Activated CD4-positive, alpha-beta T cell treated with anti-CD3 and anti-CD28 coated beads, Interleukin-2, amount 10 ng/mL, durations not matched to agents 7 days and 5 days (primary cell): ENCODE measurements at regions not wholly inside any gene's neighbourhood (a gene's known extent, or its start where the extent isn't known, plus 50 kb on each side); places are given as distances from the start of the nearest gene placed in this dataset.
"Not testable (repeated sequence)": the region's sequence is repeated elsewhere in the genome, so short reads cannot be mapped to it uniquely, and the experiment has no call there.

ENCODE experiments used
- CTCF ChIA-PET: fragments of 350-600 bp; sonication (Branson Sonifier 250); formaldehyde crosslinking; loops from one replicate; lab custom pipeline; 2021; ENCODE audit warnings: antibody characterized with exemption; lab: Charles Lee
- POLR2A ChIA-PET: fragments of 350-600 bp; sonication (Branson Sonifier 250); formaldehyde crosslinking; loops from one replicate; lab custom pipeline; 2021; ENCODE audit warnings: antibody characterized with exemption; lab: Charles Lee
- DNase-seq: peaks from one replicate; pipeline ENCODE4 v3.0.0-alpha.2; 2020
- H3K27ac Mint-ChIP-seq: one replicate; pipeline ENCODE4 v1.8.0; 2021; ENCODE audit warnings: mild to moderate bottlenecking, moderate library complexity, mixed read lengths
- H3K27me3 Mint-ChIP-seq: one replicate; pipeline ENCODE4 v1.8.0; 2021; ENCODE audit warnings: mixed read lengths
- H3K36me3 Mint-ChIP-seq: one replicate; pipeline ENCODE4 v1.8.0; 2021; ENCODE audit warnings: low read depth, mixed read lengths
- H3K4me1 Mint-ChIP-seq: one replicate; pipeline ENCODE4 v1.8.0; 2021; ENCODE audit warnings: mixed read lengths
- H3K4me3 Mint-ChIP-seq: one replicate; pipeline ENCODE4 v1.8.0; 2021; ENCODE audit warnings: mild to moderate bottlenecking, moderate library complexity, mixed read lengths
- H3K9me3 Mint-ChIP-seq: one replicate; pipeline ENCODE4 v1.8.0; 2021; ENCODE audit warnings: mixed read lengths

- ChIA-PET CTCF (no interaction called here), POLR2A (no interaction called here)
- DNase-seq, result no peak
- Mint-ChIP-seq H3K9me3 (no peaks in the 10 kb centered on the region), H3K4me1 (no peaks in the 10 kb centered on the region), H3K27me3 (no peaks in the 10 kb centered on the region), H3K27ac (no peak overlapping the region), H3K36me3 (no peaks in the 10 kb centered on the region), H3K4me3 (no peak overlapping the region)
These were observed 595.0 kb downstream of the PYDC2 start for GRCh38 chr3:192055946-192056345.

DNA sequence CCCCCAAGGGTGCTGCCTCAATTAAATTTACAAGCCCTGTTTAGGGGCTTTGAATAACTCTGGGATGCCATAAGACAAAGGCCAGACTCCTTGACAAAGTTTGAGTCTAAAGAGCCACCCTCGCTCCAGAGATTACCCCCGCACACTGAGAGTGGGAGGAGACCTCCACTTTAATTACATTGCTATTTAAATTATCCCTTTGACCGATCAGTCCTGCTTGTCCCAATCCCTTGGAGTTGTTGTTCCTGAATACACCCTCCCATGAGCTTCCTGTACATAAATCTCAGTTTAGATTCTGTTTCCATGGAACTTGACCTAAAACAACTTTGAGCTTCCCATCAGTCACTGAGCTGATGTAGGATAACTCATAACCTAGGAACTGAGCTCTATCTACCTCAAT is 596.3 kb downstream of the PYDC2 start:
- Mint-ChIP-seq H3K36me3 (no peaks in the 10 kb centered on the region), H3K27ac (no peak overlapping the region), H3K9me3 (no peaks in the 10 kb centered on the region), H3K4me1 (no peaks in the 10 kb centered on the region), H3K27me3 (no peaks in the 10 kb centered on the region), H3K4me3 (no peak overlapping the region)
- no peak for DNase-seq
- CTCF ChIA-PET, result no interaction called here
- POLR2A ChIA-PET, result no interaction called here

- no peak overlapping the region for H3K27ac Mint-ChIP-seq
- CTCF ChIA-PET, result no interaction called here
- DNase-seq, result no peak
- POLR2A ChIA-PET, result interaction anchor here (0.7 kb wide), 1 partner anchor 366 kb away, joined by 5 read pairs; no protein-coding TSS in a partner anchor
- H3K4me1 Mint-ChIP-seq, result no peaks in the 10 kb centered on the region
- H3K9me3 Mint-ChIP-seq, result peaks cover 3% of the 10 kb centered on the region
- no peaks in the 10 kb centered on the region for H3K36me3 Mint-ChIP-seq
- H3K4me3 Mint-ChIP-seq, result no peak overlapping the region
- no peaks in the 10 kb centered on the region for H3K27me3 Mint-ChIP-seq
These were observed 599.3 kb downstream of the PYDC2 start for GRCh38 chr3:192060160-192060781.

DNA sequence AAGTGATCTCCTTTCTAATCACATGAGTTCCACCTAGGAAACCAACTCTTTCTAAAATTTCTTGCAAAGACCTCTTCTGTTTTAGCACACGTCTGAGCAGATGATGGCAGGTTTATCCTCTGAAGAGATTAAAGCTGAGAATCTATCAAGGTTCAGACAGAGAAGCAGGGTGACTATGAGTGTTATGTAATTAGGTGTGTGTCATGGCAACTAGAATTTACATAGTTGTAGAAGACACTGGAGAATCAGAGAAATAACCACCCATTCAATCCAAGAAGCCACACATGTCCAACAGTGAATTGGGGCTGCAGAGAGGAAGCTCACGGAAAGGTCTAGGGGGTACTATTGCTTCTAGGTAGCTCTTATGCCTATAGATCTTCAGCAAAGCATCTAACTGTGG is 600.5 kb downstream of the PYDC2 start:
- no peak for DNase-seq
- Mint-ChIP-seq H3K4me3 (no peak overlapping the region), H3K4me1 (no peaks in the 10 kb centered on the region), H3K36me3 (no peaks in the 10 kb centered on the region), H3K27me3 (no peaks in the 10 kb centered on the region), H3K9me3 (peaks cover 3% of the 10 kb centered on the region), H3K27ac (no peak overlapping the region)
- ChIA-PET CTCF (no interaction called here), POLR2A (no interaction called here)

GRCh38 chr3:192062186-192062585 is 601.2 kb downstream of the PYDC2 start:
- Mint-ChIP-seq H3K4me1 (no peaks in the 10 kb centered on the region), H3K27me3 (no peaks in the 10 kb centered on the region)
- CTCF ChIA-PET, result no interaction called here

GRCh38 chr3:192063570-192063969 is 602.6 kb downstream of the PYDC2 start:
- CTCF ChIA-PET, result no interaction called here
- Mint-ChIP-seq H3K4me3 (no peak overlapping the region), H3K27me3 (no peaks in the 10 kb centered on the region), H3K27ac (no peak overlapping the region), H3K9me3 (peaks cover 3% of the 10 kb centered on the region), H3K4me1 (no peaks in the 10 kb centered on the region), H3K36me3 (no peaks in the 10 kb centered on the region)
- DNase-seq, result no peak
- POLR2A ChIA-PET, result no interaction called here

More at GRCh38 chr3:192062186-192062585, 601.2 kb downstream of the PYDC2 start:
- H3K9me3 Mint-ChIP-seq, result peaks cover 3% of the 10 kb centered on the region
- DNase-seq, result no peak
- H3K27ac Mint-ChIP-seq, result no peak overlapping the region
- H3K4me3 Mint-ChIP-seq, result no peak overlapping the region
- H3K36me3 Mint-ChIP-seq, result no peaks in the 10 kb centered on the region
- POLR2A ChIA-PET, result no interaction called here

DNA sequence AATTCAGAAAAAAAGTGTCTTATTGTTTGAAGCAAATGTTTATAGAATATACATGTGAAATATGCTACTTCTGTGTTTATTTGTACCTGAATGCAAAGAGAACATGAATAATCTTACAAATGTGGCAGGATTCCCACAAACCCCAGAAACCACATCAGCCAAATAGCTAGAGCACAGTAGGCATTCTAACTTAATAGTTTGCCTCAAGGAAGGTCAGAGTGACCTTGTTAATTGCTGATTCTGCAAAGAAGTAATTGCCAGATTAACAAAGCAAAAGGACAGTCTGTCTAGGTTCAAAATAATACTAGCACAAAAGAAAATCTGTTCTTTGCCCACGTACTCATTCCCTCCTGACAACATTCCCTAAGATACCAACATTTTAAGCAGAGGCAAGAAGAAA is 604.0 kb downstream of the PYDC2 start:
- DNase-seq, result no peak
- H3K4me3 Mint-ChIP-seq, result no peak overlapping the region
- CTCF ChIA-PET, result no interaction called here
- H3K9me3 Mint-ChIP-seq, result peaks cover 3% of the 10 kb centered on the region
- H3K4me1 Mint-ChIP-seq, result no peaks in the 10 kb centered on the region
- H3K27ac Mint-ChIP-seq, result no peak overlapping the region
- H3K36me3 Mint-ChIP-seq, result no peaks in the 10 kb centered on the region
- no peaks in the 10 kb centered on the region for H3K27me3 Mint-ChIP-seq
- POLR2A ChIA-PET, result no interaction called here

DNA sequence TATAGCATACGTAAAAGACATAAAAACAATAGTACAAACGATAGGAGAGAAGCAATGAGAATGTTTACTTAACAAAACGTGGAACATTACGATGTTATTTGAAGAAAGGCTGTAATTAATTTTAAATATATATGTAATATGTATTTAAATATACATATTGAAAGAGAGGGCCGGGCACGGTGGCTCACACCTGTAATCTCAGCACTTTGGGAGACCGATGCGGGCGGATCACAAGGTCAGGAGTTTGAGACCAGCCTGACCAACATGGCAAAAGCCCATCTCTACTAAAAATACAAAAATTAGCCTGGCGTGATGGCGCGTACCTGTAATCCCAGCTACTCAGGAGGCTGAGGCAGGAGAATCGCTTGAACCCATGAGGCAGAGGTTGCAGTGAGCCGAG is 605.3 kb downstream of the PYDC2 start:
- H3K4me3 Mint-ChIP-seq, POLR2A ChIA-PET, CTCF ChIA-PET: not testable (repeated sequence)

DNA sequence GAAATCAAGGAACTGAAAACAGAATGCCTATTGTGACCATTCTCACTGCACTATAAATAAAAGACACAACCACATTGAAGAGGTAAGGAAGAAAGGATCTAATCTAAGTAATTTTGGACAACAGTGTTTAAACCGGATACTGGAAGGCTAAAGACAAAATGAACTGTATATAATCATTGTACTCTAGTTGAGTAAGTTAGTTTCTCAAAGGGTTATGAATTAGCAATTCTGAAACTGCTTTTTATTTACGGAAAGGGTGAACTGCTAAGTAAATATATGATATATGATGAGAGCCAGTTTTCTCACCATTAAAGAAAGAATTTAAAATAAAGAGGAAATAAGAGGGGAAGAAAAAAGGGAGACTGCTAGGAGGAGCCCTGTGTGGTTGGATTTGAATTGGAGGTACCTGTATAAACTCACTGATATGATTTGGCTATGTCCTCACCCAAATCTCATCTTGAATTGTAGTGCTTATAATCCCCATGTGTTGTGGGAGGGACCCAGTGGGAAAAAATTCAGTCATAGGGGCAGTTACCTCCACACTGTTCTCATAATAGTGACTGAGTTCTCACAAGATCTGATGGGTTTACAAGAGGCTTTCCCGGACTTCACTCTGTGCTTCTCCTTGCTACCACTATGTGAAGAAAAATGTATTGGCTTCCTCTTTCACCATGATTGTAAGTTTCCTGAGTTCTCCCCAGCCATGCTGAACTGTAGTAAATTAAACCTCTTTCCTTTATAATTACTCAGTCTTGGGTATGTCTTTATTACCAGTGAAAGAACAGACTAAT is 607.7 kb downstream of the PYDC2 start:
- POLR2A ChIA-PET, result no interaction called here

More for the DNA sequence above, 605.3 kb downstream of the PYDC2 start:
- H3K27me3 Mint-ChIP-seq, H3K27ac Mint-ChIP-seq, DNase-seq, H3K9me3 Mint-ChIP-seq, H3K36me3 Mint-ChIP-seq, H3K4me1 Mint-ChIP-seq: not testable (repeated sequence)

GRCh38 chr3:192077795-192078497 is 617.0 kb downstream of the PYDC2 start:
- no peak for DNase-seq
- Mint-ChIP-seq H3K36me3 (no peaks in the 10 kb centered on the region), H3K4me1 (no peaks in the 10 kb centered on the region), H3K27me3 (no peaks in the 10 kb centered on the region), H3K4me3 (no peak overlapping the region), H3K9me3 (no peaks in the 10 kb centered on the region), H3K27ac (no peak overlapping the region)
- CTCF ChIA-PET, result no interaction called here
- POLR2A ChIA-PET, result no interaction called here

More for the DNA sequence above, 607.7 kb downstream of the PYDC2 start:
- no peak overlapping the region for H3K27ac Mint-ChIP-seq
- no peak for DNase-seq
- no peak overlapping the region for H3K4me3 Mint-ChIP-seq
- H3K9me3 Mint-ChIP-seq, result no peaks in the 10 kb centered on the region
- CTCF ChIA-PET, result no interaction called here
- H3K27me3 Mint-ChIP-seq, result no peaks in the 10 kb centered on the region
- H3K4me1 Mint-ChIP-seq, result no peaks in the 10 kb centered on the region
- no peaks in the 10 kb centered on the region for H3K36me3 Mint-ChIP-seq

DNA sequence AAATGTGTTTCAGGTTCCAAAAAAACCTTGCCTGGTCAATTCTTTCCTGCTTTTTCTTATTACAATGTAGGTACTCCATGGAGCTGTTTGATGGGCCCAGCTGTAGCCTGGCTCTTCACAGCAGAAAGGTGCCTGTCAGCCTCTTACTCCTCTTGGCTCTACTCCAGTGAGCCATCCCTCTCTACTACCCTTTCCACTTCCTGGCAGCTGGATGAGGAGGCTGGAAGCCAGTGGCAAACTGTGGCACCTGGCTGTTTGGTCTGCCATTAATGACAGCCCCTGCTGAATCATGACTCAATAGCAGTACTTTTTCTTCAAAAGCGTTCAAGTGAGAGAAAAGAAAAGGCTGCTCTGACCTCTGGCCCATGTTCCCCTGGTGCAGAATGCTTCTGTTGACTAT is 618.1 kb downstream of the PYDC2 start:
- Mint-ChIP-seq H3K36me3 (no peaks in the 10 kb centered on the region), H3K9me3 (no peaks in the 10 kb centered on the region), H3K4me1 (no peaks in the 10 kb centered on the region), H3K4me3 (no peak overlapping the region), H3K27ac (no peak overlapping the region), H3K27me3 (no peaks in the 10 kb centered on the region)
- DNase-seq, result no peak
- ChIA-PET CTCF (no interaction called here), POLR2A (no interaction called here)

- Mint-ChIP-seq H3K4me1 (no peaks in the 10 kb centered on the region), H3K27me3 (no peaks in the 10 kb centered on the region), H3K4me3 (no peak overlapping the region), H3K9me3 (no peaks in the 10 kb centered on the region), H3K36me3 (no peaks in the 10 kb centered on the region), H3K27ac (no peak overlapping the region)
- no peak for DNase-seq
- ChIA-PET CTCF (no interaction called here), POLR2A (no interaction called here)
These were observed 619.4 kb downstream of the PYDC2 start for GRCh38 chr3:192080336-192080735.
